ENCODE measurements at regions not wholly inside any gene's neighbourhood (a gene's known extent, or its start where the extent isn't known, plus 50 kb on each side); places are given as distances from the start of the nearest gene placed in this dataset.

DNA sequence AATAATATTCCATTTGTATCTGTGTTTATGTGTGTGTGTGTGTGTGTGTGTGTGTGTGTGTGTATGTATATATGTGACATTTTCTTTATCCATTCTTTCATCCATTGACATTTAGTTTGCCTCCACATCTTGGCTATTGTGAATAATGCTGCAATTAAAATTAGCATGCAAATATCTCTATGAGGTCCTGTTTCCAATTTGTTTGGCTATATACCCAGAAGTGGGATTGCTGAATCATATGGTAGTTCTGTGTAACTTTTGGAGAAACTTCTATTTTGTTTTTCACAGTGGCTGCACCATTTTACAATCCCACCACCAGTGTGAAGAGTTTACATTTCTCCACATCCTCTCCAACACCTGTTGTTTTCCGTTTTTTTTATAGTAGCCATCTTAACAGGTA lies 53.1 kb downstream of the CH25H start:
- intact Hi-C loops (cut with micrococcal nuclease), result no loop called here
- no peaks in the 10 kb centered on the region for H3K27me3 ChIP-seq (ENCODE audit: low read depth)

DNA sequence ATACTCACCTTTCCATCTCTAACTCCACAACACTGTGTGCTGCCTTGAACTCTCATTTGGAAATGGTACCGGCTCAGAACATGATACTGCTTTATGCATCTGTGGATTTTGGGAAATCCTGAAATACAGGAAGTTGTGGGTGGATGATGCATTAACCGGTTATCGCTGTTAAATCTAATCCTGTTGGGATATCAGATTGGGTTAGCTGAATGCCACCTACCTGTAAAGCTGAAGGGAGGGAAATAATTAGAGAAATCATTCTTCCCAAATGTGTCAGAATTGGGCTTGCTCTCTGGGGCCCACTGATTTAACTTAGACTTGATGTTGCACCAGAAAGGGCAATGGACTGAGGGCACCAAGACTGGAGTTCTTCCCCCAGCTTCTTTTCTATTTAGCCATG lies 54.0 kb downstream of the CH25H start:
- Histone ChIP-seq H3K9me3 (replicated peaks) (peaks cover 8% of the 10 kb centered on the region), H3K4me3 (no peak overlapping the region), H3K4me1 (no peaks in the 10 kb centered on the region), H3K36me3 (no peaks in the 10 kb centered on the region), H3K27me3 (ENCODE audit: low read depth) (no peaks in the 10 kb centered on the region), H3K27ac (replicated peaks) (no peak overlapping the region)
- intact Hi-C loops (cut with micrococcal nuclease), result no loop called here
- TF ChIP-seq, protein P1, sequence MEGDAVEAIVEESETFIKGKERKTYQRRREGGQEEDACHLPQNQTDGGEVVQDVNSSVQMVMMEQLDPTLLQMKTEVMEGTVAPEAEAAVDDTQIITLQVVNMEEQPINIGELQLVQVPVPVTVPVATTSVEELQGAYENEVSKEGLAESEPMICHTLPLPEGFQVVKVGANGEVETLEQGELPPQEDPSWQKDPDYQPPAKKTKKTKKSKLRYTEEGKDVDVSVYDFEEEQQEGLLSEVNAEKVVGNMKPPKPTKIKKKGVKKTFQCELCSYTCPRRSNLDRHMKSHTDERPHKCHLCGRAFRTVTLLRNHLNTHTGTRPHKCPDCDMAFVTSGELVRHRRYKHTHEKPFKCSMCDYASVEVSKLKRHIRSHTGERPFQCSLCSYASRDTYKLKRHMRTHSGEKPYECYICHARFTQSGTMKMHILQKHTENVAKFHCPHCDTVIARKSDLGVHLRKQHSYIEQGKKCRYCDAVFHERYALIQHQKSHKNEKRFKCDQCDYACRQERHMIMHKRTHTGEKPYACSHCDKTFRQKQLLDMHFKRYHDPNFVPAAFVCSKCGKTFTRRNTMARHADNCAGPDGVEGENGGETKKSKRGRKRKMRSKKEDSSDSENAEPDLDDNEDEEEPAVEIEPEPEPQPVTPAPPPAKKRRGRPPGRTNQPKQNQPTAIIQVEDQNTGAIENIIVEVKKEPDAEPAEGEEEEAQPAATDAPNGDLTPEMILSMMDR (IDR thresholded peaks at IDR 0.05; ENCODE audit: borderline replicate concordance), result no peak
- DNase-seq, result no peak

More for the DNA sequence above, 53.1 kb downstream of the CH25H start:
- H3K27ac ChIP-seq (replicated peaks), result no peak overlapping the region
- no peaks in the 10 kb centered on the region for H3K36me3 ChIP-seq
- H3K4me3 ChIP-seq, result no peak overlapping the region
- H3K4me1 ChIP-seq, result no peaks in the 10 kb centered on the region
- no peak for DNase-seq
- TF ChIP-seq, protein P1 (IDR thresholded peaks at IDR 0.05; ENCODE audit: borderline replicate concordance), result no peak
- H3K9me3 ChIP-seq (replicated peaks), result no peaks in the 10 kb centered on the region

DNA sequence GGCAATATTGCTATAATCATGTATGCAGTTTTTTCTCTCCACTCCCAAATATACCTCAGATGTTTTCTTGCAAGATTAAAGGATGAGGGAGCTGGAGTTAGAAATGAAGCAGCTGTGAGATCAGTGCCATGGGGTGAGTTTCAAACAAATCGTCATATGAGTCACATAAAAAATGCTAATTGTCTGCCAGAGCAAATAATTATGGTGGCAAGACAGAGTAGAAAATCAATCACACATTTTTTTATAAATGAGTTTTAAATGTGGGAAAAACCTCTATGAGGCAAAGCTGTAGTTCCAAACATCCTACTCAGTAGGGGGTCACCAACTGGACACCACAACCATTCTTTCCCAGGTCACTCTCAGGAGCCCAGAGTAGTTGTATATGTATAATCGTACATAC lies 55.3 kb downstream of the CH25H start:
- Histone ChIP-seq H3K4me3 (no peak overlapping the region), H3K9me3 (replicated peaks) (peaks cover 11% of the 10 kb centered on the region), H3K36me3 (no peaks in the 10 kb centered on the region), H3K4me1 (no peaks in the 10 kb centered on the region), H3K27ac (replicated peaks) (no peak overlapping the region), H3K27me3 (ENCODE audit: low read depth) (no peaks in the 10 kb centered on the region)
- intact Hi-C loops (cut with micrococcal nuclease), result no loop called here
- TF ChIP-seq, protein P1 (IDR thresholded peaks at IDR 0.05; ENCODE audit: borderline replicate concordance), result no peak
- no peak for DNase-seq

DNA sequence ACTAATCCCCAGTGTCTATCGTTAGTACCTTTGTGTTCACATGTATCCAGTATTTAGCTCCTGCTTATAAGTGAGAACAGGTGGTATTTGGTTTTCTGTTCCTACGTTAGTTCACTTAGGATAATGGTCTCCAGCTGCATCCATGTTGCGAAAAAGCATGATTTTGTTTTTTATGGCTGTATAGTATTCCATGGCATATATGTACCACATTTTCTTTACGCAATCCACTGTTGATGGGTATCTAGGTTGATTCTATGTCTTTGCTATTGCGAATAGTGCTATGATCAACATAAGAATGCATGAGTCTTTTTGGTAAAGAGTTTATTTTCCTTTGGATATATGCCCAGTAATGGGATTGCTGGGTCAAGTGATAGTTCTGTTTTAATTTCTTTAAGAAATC lies 59.1 kb downstream of the CH25H start:
- no peaks in the 10 kb centered on the region for H3K36me3 ChIP-seq
- TF ChIP-seq, protein P1 (IDR thresholded peaks at IDR 0.05; ENCODE audit: borderline replicate concordance), result no peak
- H3K9me3 ChIP-seq (replicated peaks), result peaks cover 11% of the 10 kb centered on the region
- no peak overlapping the region for H3K27ac ChIP-seq (replicated peaks)
- no peaks in the 10 kb centered on the region for H3K4me1 ChIP-seq
- H3K4me3 ChIP-seq, result no peak overlapping the region
- DNase-seq, result no peak
- intact Hi-C loops (cut with micrococcal nuclease), result no loop called here
- H3K27me3 ChIP-seq (ENCODE audit: low read depth), result no peaks in the 10 kb centered on the region

DNA sequence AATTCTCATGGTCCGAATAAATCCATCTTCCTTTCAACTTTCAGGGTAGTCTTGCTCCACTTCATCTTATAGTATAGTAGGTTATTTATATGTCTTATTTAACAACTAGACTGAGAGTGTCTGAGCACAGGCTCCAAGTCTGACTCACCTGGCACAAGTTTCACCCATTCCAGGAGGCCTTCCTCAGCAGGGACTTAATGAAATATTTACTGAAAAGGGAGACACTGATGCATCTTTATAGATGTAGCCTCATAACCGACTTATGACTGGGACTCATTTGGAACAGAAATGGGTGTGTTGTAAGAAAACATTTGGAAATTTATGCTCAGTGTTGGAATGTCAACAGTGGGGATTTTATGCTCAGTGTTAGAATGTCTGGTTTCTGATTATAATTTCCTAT lies 59.9 kb downstream of the CH25H start:
- H3K27ac ChIP-seq (replicated peaks), result no peak overlapping the region
- H3K4me1 ChIP-seq, result no peaks in the 10 kb centered on the region
- no peak overlapping the region for H3K4me3 ChIP-seq
- DNase-seq, result no peak
- H3K36me3 ChIP-seq, result no peaks in the 10 kb centered on the region
- TF ChIP-seq, protein P1 (IDR thresholded peaks at IDR 0.05; ENCODE audit: borderline replicate concordance), result no peak
- intact Hi-C loops (cut with micrococcal nuclease), result no loop called here
- H3K9me3 ChIP-seq (replicated peaks), result peaks cover 11% of the 10 kb centered on the region
- no peaks in the 10 kb centered on the region for H3K27me3 ChIP-seq (ENCODE audit: low read depth)

DNA sequence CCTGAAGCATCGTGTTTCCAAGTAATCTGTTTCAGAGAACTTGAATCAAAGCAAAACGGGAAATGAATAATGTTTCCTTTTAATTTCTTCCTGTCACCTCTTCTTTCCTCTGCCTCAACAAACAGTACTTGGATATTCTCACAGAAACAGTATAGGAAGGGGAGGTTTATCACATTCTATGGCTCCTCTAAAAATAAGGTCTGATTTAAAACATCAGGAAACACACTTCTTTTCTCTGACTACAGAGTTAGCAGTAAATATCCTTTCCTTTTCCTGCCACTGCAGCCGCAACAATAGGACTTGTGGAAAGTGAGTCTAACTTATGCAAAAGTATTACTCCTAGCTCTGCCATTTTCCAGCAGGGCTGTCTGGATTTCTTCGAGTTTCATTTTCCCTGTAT lies 62.3 kb downstream of the CH25H start:
- intact Hi-C loops (cut with micrococcal nuclease), result no loop called here
- no peak overlapping the region for H3K4me3 ChIP-seq
- H3K9me3 ChIP-seq (replicated peaks), result peaks cover 11% of the 10 kb centered on the region
- H3K4me1 ChIP-seq, result no peaks in the 10 kb centered on the region
- TF ChIP-seq, protein P1 (IDR thresholded peaks at IDR 0.05; ENCODE audit: borderline replicate concordance), result no peak
- no peaks in the 10 kb centered on the region for H3K36me3 ChIP-seq
- no peak for DNase-seq
- peak overlapping the region; percentile 51 for H3K27ac ChIP-seq (replicated peaks)
- no peaks in the 10 kb centered on the region for H3K27me3 ChIP-seq (ENCODE audit: low read depth)

All from left ventricle myocardium inferior (tissue), 1 donor.